GM21360 (cell line): ENCODE measurements at regions not wholly inside any gene's neighbourhood (a gene's known extent, or its start where the extent isn't known, plus 50 kb on each side); places are given as distances from the start of the nearest gene placed in this dataset.

Experiments used
- ATAC-seq: cut with Tn5 transposase; IDR thresholded peaks from one replicate; pipeline ENCODE4 v1.9.1; 2021; ENCODE audit warnings: mild to moderate bottlenecking, moderate library complexity; ENCODE audit not compliant: unreplicated experiment

DNA sequence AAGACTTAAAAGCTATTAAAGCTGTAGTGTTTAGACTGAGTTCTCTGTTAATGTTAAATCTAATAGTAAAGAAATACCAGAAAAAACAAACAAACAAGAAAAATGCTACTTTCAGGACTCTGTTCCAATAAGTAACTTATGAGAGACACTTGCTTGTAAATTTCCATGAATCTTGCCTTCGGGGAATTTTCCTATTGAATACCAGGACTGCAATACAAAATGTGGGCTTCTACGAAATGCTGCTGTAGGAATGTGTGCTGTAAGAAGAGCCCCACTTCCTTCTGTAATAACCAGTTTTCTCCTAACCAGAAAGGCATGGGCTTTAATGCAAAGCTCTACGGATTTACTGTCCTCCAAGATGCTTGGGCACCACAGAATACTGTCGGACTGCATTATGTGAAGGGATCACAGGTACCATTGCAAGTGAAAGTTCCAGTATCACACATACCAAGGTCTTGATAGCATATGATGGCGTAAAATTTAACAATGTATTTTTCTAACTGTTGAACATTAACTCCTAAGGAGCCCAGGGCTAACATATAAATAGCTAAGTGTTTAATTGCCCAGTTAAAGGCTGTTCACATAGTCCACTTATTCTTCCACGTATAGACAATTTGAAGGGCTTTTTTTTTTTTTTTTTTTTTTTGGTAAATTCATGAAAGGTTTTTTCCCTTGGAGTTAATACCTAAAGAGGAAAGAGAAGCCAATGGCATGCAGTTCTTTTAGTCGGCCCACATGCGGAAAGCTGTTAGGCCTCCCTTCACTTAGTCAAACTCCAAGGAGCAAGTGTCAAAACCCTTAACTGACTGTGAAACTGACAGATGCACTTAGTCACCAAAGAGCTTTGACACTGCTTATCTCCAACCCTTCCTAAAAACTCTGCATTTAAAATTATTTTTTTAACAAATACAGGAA, 564.0 kb upstream of the POU3F3 start:
- no peak for ATAC-seq

DNA sequence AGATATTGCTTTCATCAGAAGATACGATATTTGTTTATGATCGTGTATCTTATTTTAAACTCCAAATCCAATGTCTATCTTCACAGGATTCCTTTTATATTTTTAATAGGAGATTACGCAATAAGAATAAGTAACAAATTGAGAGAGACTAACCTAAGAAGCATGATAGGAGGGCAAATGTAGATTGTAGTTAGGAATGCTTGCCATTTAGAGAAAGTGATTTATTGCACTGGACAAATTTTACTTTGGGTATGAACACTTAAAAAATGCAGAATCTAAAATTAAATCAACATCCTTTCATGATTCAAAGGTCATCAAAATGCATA, 563.4 kb upstream of the POU3F3 start:
- ATAC-seq = no peak

DNA sequence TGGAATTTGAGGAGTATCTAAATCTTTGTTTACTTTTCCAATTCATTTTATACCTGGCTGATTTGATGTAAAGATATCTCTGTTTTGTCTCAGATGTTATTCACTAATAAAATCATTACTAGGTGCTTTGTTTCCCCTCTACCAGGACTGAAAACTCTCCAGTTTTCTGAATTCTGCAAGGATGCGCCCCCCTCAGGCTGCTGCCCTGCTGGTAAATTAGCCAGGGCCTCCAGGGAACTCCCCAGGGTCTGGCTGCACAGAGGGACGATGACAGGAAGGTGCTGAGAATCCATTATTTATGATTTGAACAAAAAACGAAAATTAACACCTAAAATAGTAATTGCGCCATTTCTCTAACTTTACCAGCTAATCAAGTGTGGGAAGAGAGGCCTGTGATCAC, 541.2 kb upstream of the POU3F3 start:
- no peak for ATAC-seq

DNA sequence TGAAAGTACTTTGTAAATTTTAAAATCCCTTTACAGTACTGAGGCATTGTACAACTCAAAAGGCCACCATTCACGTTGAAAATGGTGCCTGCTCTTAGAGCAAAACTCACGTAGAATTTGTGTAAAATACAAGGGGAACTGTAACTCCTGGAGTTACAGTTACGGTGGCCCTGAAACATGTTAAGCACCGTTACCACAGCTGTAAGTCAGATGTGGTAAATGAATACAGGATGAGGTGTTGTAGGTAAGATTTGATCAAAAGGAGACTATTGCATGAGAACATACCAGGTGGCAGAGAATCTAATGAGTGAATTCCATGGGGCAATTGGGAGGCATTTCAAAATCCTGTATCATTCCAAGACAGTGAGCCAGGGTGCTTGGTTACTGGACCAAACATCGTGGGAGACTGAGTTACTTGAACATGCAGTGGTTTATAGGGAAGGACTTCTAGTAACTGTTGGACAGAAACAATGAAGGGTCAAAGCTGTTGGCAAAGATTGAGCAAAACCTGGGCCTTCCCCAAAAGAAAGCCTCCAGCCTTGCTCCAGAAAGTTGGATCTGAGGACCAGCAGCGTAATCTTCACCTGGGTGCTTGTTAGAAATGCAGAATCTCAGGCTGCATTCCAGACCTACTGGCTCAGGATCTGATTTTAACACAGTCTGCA, 535.8 kb upstream of the POU3F3 start:
- ATAC-seq = no peak

DNA sequence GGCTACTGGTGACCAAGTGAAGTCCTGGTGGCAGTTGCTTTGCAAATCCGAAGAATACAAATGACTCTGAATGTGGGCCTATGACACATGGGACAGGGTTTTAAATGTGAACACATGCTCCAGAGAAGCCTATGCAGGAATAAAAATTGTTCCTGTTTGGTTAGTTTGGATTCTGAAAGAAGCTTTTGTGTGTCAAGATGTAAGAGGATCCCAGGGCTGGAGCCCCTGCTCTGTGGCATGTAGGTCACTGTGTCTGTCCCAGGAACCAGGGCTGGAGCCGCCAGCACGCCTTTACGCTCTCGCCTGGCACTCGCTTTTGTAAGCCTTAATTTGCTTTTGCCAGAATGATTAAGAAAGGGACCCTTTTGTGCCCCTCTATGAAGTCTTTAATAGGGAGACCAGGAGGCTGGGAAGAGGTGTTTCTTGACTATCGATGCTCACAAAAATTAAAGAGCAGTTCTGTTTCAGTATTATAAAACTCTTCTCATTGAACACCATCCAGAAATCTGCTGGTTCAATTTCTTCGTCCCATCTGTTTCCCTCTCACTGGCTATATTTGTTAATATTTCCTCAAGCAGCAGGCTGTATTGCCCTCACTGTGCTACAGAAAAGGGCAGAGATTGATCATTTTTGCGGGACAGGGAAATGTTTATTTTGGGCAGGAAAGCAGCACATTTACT, 532.7 kb upstream of the POU3F3 start:
- no peak for ATAC-seq

DNA sequence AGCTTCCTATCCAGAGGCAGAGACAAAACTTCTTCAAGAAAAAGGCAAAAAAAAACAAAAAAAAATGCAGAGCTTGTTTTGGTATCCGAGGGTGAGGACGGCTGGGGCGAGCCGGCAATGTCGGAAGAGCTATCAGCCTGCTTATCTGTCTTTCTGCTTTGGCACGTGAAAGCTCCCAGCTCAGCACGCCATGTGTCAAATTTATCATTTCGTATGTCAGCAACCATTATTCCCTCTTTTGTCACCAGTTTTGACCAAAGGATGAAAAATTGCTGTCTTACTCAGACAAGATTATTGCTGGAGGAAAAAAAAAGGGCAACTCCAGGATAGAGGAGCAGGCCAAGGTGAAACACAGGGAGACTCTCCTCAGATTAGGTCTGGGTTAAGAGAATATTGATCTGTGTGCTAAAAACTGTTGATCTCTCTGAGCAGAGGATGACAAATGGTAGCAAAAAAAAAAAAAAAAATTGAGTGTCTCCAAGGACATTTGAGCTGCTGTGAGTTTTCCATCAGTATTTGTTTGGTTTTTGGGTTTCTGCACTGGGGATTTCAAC, 532.0 kb upstream of the POU3F3 start:
- no peak for ATAC-seq

DNA sequence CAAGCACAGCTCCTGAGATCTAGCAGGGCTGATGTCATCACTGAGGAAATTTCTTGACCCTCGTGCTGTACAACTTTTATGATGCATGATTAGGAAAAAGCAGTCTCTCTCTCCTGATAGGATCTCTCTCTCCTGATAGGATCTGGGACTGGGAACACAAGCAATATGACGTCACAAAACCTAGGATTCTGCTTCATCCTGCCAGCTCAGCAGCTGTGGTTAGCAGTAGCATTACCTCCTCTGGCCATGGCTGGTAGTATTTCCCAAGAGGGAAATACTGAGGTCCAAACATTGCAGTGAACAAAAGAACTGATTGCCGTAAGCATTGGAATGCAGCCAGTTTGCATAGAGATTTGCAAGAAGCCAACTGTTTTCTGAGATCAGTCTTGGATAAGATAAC, 521.2 kb upstream of the POU3F3 start:
- ATAC-seq = no peak

DNA sequence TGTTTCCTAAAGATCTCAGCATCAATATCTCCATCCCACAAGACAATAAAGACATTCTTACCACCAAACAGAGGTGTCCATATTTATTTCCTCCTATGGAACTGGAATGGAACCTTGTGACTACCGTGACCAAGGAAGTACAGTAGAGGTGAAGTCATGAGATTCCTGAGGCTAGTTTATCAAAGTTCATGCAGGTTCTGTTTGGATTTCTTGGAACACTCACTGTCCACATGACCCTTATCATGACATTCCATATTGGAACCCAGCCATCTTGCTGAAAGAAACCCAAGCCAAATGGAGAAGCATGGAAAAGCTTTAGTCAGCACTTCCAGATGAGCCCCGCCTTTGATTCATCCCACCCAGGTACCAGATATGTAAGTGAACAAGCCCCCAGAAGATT, 516.0 kb upstream of the POU3F3 start:
- ATAC-seq = no peak

DNA sequence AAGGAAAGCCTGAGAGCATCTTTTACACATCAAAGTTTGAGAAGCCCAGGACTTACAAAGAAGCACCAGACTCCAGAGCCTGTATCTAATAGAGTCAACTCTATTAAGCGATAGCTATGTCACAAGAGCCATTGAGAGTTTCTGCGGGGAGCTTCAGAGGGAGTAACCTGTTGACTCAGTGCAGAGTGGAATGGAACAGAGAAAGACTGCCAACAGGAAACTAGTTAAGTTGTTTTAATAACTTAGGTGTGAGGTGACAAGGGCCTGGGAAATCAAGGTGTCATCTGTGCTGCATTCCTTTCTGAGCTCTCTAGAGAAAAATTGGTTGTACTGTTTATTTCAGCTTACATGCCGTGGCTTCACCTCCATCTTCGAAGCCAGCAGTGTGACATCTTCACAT, 513.8 kb upstream of the POU3F3 start:
- ATAC-seq = no peak

DNA sequence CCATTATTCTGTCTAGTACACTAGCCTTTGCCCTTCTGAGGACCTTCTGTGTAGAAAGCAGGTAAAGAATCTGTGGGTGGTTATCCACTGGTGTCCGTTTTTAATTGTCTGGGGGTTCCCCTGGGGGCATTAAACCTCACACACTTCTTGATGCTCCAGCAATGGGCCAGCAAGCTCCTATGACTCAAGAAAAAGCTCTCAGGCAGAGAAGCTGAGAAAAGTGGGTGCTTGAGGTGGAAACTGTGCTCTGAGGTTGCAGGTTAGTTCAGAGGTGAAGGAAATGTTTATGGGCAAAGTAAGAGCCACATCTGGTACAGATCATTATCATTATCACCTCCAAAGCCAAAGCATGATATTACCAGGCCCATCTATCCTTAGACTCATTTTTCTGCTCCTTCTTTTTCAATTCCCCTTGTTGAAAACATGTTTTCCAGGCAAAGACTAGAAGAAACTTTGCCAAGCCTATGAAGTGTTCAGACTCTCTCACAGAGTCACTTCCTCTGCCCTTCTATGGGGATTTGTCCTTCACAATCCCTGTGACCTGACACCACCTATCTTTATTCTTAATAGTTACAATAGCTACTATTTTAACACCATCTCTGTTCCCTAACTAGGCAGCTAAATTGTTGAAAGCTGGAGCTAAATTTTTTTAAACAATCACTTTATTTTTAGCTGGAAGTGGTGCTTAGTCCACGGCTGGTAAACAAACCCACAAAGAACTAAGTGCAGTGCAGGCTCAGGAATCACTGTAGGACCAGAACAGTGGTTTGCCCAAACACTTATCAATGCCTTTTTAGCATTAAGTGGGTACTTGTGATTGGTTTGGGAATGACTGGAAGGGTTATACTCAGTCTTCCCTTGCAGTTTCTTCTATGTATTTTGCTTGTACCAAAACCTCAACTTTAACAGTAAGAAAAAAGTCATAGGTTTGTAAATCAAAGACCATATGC, 512.8 kb upstream of the POU3F3 start:
- ATAC-seq = no peak

DNA sequence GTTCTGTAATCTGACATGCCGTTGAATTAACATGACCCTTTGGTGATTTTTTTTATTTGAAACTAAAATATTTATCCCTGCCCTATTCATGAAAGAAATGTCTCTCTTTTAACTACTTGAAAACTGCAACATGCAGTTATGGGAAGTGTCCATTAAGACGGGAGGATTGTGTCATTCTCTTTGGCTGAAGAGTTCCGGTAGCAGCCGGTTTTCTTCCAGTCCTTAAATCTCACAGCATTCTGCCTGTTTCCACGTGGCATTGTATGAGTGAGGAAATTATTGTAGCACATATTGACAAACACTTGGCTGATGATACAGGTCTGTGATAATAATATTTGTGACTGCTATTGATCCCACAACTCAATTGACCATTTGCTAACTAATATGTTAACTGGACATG, 509.6 kb upstream of the POU3F3 start:
- no peak for ATAC-seq

DNA sequence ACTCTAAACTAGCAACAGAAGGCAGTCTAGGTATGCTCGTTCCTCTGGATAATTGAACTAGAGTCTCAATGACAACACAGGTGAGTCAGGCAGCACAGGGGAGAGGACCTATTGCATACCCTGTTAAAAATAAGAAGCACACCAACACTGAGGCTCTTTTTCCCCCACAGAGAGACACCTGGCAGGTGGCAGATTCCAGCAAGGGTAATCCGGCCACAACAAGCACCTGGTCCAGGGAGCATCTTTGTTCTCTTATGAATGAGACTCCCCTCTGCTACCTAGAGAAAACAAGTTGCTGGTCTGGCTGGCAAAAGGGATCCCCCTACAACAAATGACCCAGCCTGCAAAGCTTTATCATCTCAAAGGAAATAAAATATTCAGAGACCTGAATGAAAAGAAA, 508.9 kb upstream of the POU3F3 start:
- no peak for ATAC-seq

DNA sequence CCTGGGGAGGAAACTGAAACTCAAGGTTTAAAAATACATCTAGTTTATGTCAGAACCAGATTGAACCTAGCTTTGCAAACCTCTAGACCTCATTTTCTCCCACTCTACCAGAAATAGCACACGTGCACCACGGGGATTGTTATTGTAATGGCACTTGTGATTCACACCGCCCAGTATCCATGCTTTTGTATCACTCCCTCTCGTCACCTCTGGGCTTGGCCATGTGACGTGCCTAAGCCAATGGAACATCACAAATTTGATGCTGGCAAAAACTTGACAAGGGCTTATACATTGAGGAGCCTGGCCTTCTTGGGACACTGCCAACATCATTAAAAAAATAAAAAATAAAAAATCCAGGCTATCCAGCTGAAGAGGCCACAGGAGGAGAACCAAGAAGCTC, 495.8 kb upstream of the POU3F3 start:
- ATAC-seq = no peak

DNA sequence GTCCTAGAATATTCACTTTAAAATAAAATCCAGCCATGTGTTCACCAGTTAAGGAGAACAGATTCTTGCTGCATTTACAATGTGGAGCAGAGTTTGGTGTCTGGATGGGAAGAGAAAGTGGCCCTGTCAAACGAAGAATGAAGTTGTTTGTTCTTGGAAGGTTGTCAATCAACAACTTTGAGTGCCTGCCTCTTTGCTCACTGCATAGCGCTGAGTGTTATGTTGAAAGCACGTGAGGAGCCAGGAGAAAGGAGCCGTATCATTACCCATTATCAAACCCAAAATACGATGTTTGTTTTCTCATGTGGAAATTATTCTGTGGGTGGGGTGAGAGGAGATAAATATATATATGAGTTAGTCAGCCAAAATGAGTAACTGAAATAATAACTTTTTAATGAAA, 492.5 kb upstream of the POU3F3 start:
- ATAC-seq = no peak

DNA sequence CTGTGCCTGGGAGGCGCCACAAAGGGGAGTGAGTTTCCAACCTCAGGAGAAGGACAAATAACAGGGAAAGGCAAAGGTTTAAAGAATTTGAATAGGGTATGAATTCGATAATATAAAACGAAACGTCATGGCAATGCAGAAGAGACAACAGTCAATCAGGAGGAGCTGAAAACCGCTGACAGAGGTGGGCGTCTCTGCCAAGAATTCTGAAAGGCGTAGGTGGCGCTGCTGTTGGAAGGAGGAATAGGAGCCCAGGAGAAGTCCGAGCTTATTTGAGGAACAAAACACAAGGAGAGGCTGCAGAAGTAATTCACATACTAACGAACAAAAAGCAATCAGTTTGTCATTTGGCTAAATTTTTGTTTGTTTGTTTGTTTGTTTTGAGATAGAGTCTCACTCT, 485.8 kb upstream of the POU3F3 start:
- no peak for ATAC-seq

DNA sequence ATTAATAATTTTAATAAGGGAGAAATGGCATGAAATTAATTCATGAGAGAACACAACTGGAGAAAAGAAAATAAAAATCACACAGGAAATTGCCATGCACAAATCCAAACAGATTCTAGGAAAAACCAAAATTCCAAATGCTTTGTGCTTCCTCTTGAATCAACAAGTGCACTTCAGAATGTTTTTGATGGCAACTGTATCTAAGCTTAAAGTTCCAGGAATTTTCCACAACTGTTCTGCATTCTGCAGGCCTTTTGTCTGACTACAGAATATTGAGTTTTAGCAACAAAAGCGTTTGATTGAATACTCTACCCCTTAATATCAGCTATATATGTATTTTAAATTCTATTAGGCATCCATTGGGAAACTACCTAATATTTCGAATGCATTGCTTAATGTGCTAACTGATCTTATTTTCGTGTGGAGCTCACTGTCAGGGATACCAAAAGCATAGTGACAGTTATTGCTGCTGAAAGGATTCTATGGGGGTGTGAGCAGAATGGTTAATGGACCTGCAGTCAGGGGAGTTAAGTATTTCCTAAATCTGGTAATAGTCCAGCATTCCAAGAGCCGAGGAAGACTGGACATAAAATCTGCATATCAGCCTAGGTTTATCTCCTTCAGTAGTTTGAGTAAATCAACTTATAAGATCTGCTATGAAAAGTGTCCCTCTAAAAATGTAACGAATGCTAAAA, 482.7 kb upstream of the POU3F3 start:
- ATAC-seq = no peak

DNA sequence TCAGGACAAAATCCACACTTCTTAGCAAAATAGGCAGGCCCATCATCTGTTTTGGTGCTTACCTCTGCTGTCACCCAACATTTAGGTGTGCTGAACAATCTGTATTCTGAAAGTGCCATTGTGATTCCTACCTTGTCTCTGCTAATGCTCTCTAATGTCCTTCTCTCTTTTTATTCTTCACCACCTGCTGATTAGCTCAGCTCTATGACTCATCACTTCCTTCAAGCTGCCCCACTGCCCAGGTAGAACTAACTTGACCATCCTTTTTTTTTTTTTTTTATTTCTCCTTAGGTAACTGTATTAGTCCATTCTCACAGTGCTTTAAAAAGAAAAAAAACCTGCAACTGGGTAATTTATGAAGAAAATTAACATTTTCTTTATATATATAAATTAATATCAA, 478.7 kb upstream of the POU3F3 start:
- ATAC-seq = no peak

DNA sequence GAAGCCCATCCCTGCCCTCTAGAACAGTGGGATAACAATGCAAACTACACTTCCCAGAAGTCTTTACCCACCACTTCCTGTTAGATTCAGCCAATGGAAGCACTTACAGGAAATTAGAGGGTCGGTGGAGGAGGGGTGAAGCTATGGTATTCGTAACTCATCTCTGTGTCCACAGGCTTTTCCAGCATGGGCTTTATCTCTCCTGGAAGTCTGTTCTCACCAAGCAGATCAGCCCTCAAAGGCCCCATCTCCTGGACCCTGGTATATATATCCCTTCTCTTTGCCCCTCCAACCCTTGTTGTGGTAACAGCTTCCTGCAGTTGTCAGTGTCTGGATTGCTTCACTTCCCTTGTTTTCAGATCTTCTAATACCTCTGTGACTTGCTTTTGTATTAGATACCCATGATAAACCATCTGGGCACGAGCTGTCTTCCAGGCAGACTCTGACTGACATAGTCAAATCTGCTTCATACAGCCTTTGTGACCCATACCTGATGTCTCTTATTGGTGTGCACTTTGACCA, 475.0 kb upstream of the POU3F3 start:
- ATAC-seq = peak; percentile 87

DNA sequence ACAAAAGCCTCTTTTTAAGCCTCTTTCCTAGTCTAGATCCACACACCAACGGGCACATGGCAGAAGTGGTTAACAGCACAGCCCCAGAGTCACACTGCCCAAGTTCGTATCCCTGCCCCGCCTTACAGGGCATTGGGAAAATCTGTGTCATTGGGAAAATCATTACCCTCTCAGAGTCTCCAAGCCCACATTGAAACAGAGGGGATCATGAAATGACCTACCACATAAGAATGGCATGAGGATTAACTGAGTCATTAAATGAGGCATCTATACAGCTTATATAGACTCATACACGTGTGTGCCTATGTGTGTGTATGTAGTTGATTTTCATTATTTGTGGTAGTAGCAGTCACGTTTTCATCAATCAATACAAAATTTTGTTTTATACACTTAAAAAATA, 469.0 kb upstream of the POU3F3 start:
- no peak for ATAC-seq

DNA sequence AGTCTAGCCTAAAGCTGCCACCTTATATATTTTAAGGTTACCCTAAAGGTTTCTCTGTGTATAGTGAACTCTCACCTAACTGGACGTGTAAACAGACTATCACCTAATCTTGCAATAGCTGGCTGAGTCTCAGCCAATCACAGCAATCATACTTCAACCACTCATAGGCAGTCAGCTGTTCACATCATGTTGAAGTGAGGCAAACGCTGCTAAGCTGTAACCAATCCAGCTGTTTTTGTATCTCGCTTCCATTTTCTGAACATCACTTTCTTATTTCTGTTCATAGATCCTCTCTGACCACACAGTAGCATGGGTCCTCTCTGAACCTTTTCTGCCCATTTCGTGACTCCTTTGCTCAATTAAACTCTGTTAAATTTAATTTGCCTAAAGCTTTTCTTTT, 468.2 kb upstream of the POU3F3 start:
- no peak for ATAC-seq
